ENCODE measurements at regions not wholly inside any gene's neighbourhood (a gene's known extent, or its start where the extent isn't known, plus 50 kb on each side); places are given as distances from the start of the nearest gene placed in this dataset.

- TF ChIP-seq CTCF (IDR thresholded peaks at IDR 0.05; ENCODE audit: low read length, missing control alignments): no peak
- peak; percentile 95 for DNase-seq (ENCODE audit: low read depth)
- H3K4me3 ChIP-seq (replicated peaks; ENCODE audit: low read depth, low read length): no peak overlapping the region
Measured at GRCh38 chr5:173781816-173782670, 106.1 kb upstream of the CPEB4 start.

- no peak for TF ChIP-seq CTCF (IDR thresholded peaks at IDR 0.05; ENCODE audit: low read length, missing control alignments)
- H3K4me3 ChIP-seq (replicated peaks; ENCODE audit: low read depth, low read length): no peak overlapping the region
- no peak for DNase-seq (ENCODE audit: low read depth)
Measured at GRCh38 chr5:173782671-173783101, 105.5 kb upstream of the CPEB4 start.

GRCh38 chr5:173783371-173783770, 104.8 kb upstream of the CPEB4 start:
- TF ChIP-seq CTCF (IDR thresholded peaks at IDR 0.05; ENCODE audit: low read length, missing control alignments): no peak
- H3K4me3 ChIP-seq (replicated peaks; ENCODE audit: low read depth, low read length): no peak overlapping the region
- no peak for DNase-seq (ENCODE audit: low read depth)

- DNase-seq (ENCODE audit: low read depth): no peak
- TF ChIP-seq CTCF (IDR thresholded peaks at IDR 0.05; ENCODE audit: low read length, missing control alignments): no peak
- H3K4me3 ChIP-seq (replicated peaks; ENCODE audit: low read depth, low read length): no peak overlapping the region
Measured at GRCh38 chr5:173785400-173785799, 102.7 kb upstream of the CPEB4 start.

DNA sequence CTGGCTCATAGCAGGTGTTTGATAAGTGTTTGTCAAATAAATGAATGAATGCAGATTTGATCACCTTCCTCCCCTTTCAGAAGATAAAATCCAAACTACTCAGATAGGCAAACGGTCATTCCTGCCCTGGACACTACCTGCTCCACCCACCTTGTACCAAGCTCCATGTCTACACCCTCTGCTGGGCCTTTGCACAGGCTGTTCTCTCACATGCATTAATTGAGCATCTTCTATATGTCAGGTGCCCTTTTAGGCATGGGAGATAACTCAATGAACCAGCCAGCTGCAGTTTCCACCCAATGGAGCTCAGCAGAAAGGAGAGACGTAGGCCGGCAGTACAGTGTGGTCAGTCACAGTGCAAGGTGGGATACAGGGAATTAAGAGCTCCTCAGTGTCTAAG, 102.3 kb upstream of the CPEB4 start:
- TF ChIP-seq CTCF (IDR thresholded peaks at IDR 0.05; ENCODE audit: low read length, missing control alignments): no peak
- no peak overlapping the region for H3K4me3 ChIP-seq (replicated peaks; ENCODE audit: low read depth, low read length)
- no peak for DNase-seq (ENCODE audit: low read depth)

- no peak for DNase-seq (ENCODE audit: low read depth)
- no peak for TF ChIP-seq CTCF (IDR thresholded peaks at IDR 0.05; ENCODE audit: low read length, missing control alignments)
- H3K4me3 ChIP-seq (replicated peaks; ENCODE audit: low read depth, low read length): no peak overlapping the region
Measured at GRCh38 chr5:173786286-173787187, 101.6 kb upstream of the CPEB4 start.
